Psoas muscle (tissue), 7 donors: ENCODE measurements at regions not wholly inside any gene's neighbourhood (a gene's known extent, or its start where the extent isn't known, plus 50 kb on each side); places are given as distances from the start of the nearest gene placed in this dataset.

Experiments used
- ATAC-seq, 4 donors: fragments of 200-7000 bp; cut with Tn5 transposase; one replicate each; pipeline ENCODE4 v1.9.1; 2020; ENCODE audit warnings: moderate library complexity in 3 of 4, mild to moderate bottlenecking in 2 of 4
- DNase-seq, 2 donors: peaks; one replicate each; pipeline ENCODE4 v3.0.0-alpha.2; 2020
- H3K27ac ChIP-seq: fragments of 200-600 bp; one replicate; pipeline ENCODE4 v1.8.0; 2022
- H3K27me3 ChIP-seq, 3 donors: fragments of 200-600 bp in 1 of 3; one replicate each; pipeline versions ENCODE4 v1.6.1 to v1.8.0; 2013 to 2022; ENCODE audit warnings: low read length in 2 of 3, mild to moderate bottlenecking in 2 of 3, moderate library complexity in 1 of 3; ENCODE audit not compliant: insufficient read depth in 3 of 3
- H3K36me3 ChIP-seq, 2 donors: fragments of 200-600 bp in 1 of 2; one replicate each; pipeline versions ENCODE4 v1.6.1 to v1.8.0; 2013 to 2022; ENCODE audit warnings: low read depth in 1 of 2, mild to moderate bottlenecking in 1 of 2, moderate library complexity in 1 of 2; ENCODE audit not compliant: insufficient read depth in 1 of 2
- H3K4me1 ChIP-seq: fragments of 200-600 bp; one replicate; pipeline ENCODE4 v1.8.0; 2022
- H3K4me3 ChIP-seq: fragments of 200-600 bp; one replicate; pipeline ENCODE4 v1.8.0; 2022; ENCODE audit warnings: mild to moderate bottlenecking
- H3K9me3 ChIP-seq: fragments of 200-600 bp; one replicate; pipeline ENCODE4 v1.8.0; 2022
- WGBS, 3 donors: extraction: QIAGEN DNeasy Blood & Tissue Kit; methylation state at CpG; one replicate each; pipeline versions ENCODE4 v1.1.6 to v1.1.7; 2013; 5-methylcytosine and 5-hydroxymethylcytosine counted together
- intact Hi-C, 2 donors: fragments of 100-400 bp; cut with DNase I; formaldehyde crosslinking; loops; one replicate each; pipeline versions ENCODE4 v1.11.0 to v1.14.2; 2022
- TF ChIP-seq, protein P1 (sequence below): fragments of 200-600 bp; IDR thresholded peaks from one replicate; pipeline ENCODE4 v1.8.0; 2022; ENCODE audit warnings: antibody characterized with exemption
- donor health status: healthy with polysubstance abuse.
- donor health status: DM: no; HTN: no; CAD: no; lungs with moderate emphysema.
- donor health status: Bipolar disorder and iron deficiency.
- donor health status: healthy.
- donor health status: DM: yes; HTN: yes; CAD: no.
- donor health status: DM: no; HTN: no; CAD: no.
- donor health status: DM: yes; HTN: yes; CAD: no.

GRCh38 chr9:121581786-121582600 is 69.4 kb upstream of the DAB2IP start:
- H3K36me3 ChIP-seq, result no peaks in the 10 kb centered on the region
- ATAC-seq (no peak), DNase-seq (no peak)
- H3K27me3 ChIP-seq, result no peaks in the 10 kb centered on the region
- WGBS, 3 donors, result 56 to 60% (median 58%) methylated on average over 19 of the region's 19 CpGs
- H3K9me3 ChIP-seq, result no peaks in the 10 kb centered on the region
- intact Hi-C loops, result no loop called here
- peaks cover 15% of the 10 kb centered on the region for H3K4me1 ChIP-seq
- H3K4me3 ChIP-seq, result no peak overlapping the region
- H3K27ac ChIP-seq, result no peak overlapping the region
- TF ChIP-seq, protein P1, sequence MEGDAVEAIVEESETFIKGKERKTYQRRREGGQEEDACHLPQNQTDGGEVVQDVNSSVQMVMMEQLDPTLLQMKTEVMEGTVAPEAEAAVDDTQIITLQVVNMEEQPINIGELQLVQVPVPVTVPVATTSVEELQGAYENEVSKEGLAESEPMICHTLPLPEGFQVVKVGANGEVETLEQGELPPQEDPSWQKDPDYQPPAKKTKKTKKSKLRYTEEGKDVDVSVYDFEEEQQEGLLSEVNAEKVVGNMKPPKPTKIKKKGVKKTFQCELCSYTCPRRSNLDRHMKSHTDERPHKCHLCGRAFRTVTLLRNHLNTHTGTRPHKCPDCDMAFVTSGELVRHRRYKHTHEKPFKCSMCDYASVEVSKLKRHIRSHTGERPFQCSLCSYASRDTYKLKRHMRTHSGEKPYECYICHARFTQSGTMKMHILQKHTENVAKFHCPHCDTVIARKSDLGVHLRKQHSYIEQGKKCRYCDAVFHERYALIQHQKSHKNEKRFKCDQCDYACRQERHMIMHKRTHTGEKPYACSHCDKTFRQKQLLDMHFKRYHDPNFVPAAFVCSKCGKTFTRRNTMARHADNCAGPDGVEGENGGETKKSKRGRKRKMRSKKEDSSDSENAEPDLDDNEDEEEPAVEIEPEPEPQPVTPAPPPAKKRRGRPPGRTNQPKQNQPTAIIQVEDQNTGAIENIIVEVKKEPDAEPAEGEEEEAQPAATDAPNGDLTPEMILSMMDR, result no peak

GRCh38 chr9:121582641-121583040 is 68.8 kb upstream of the DAB2IP start:
- DNase-seq (no peak), ATAC-seq (no peak)
- Histone ChIP-seq H3K27ac (no peak overlapping the region), H3K36me3 (no peaks in the 10 kb centered on the region), H3K9me3 (no peaks in the 10 kb centered on the region), H3K27me3 (no peaks in the 10 kb centered on the region), H3K4me3 (no peak overlapping the region), H3K4me1 (peaks cover 8% of the 10 kb centered on the region)
- 76 to 82% (median 80%) methylated on average over 7 of the region's 7 CpGs for WGBS, 3 donors
- intact Hi-C loops, result no loop called here
- TF ChIP-seq, protein P1, result no peak

GRCh38 chr9:121584421-121584820 is 67.0 kb upstream of the DAB2IP start:
- peaks cover 4% of the 10 kb centered on the region for H3K4me1 ChIP-seq

GRCh38 chr9:121587863-121588262 is 63.6 kb upstream of the DAB2IP start:
- TF ChIP-seq, protein P1, result no peak
- Histone ChIP-seq H3K27me3 (no peaks in the 10 kb centered on the region), H3K36me3 (no peaks in the 10 kb centered on the region), H3K4me3 (no peak overlapping the region), H3K4me1 (peaks cover 30% of the 10 kb centered on the region), H3K27ac (peak overlapping the region; percentile 16), H3K9me3 (no peaks in the 10 kb centered on the region)
- ATAC-seq, result no peak
- 89 to 93% (median 92%) methylated on average over 4 of the region's 4 CpGs for WGBS, 3 donors
- intact Hi-C loops, result no loop called here
- DNase-seq, result no peak

More at GRCh38 chr9:121584421-121584820, 67.0 kb upstream of the DAB2IP start:
- H3K27ac ChIP-seq, result no peak overlapping the region
- DNase-seq (no peak), ATAC-seq (peak in 1 of 4 donors; percentile 23)
- no peaks in the 10 kb centered on the region for H3K27me3 ChIP-seq
- H3K4me3 ChIP-seq, result no peak overlapping the region
- no peaks in the 10 kb centered on the region for H3K36me3 ChIP-seq
- no peaks in the 10 kb centered on the region for H3K9me3 ChIP-seq
- TF ChIP-seq, protein P1, result no peak
- intact Hi-C loops, result no loop called here
- WGBS, 3 donors, result 88 to 91% (median 90%) methylated on average over 4 of the region's 4 CpGs
